H9 (cell line): ENCODE measurements at regions not wholly inside any gene's neighbourhood (a gene's known extent, or its start where the extent isn't known, plus 50 kb on each side); places are given as distances from the start of the nearest gene placed in this dataset.

Experiments used
- DNase-seq: peaks from one replicate; pipeline ENCODE4 v3.0.0-alpha.2; 2017
- H2AFZ ChIP-seq: one replicate; pipeline ENCODE4 v1.6.1; 2013; ENCODE audit warnings: mild to moderate bottlenecking, low read length, control low read depth, moderate library complexity
- H2AK5ac ChIP-seq: 2 replicates; pipeline ENCODE4 v1.6.1; 2013; ENCODE audit warnings: low read length, control low read depth, mixed read lengths; ENCODE audit not compliant: insufficient read length
- H2BK120ac ChIP-seq: one replicate; pipeline ENCODE4 v1.6.1; 2013; ENCODE audit warnings: low read depth, mild to moderate bottlenecking, low read length, control low read depth, inconsistent platforms; ENCODE audit not compliant: poor library complexity, severe bottlenecking
- H2BK12ac ChIP-seq: 2 replicates; pipeline ENCODE4 v1.6.1; 2013; ENCODE audit warnings: low read length, control low read depth, mixed read lengths, low read depth; ENCODE audit not compliant: insufficient read length
- H2BK15ac ChIP-seq: 2 replicates; pipeline ENCODE4 v1.6.1; 2013; ENCODE audit warnings: low read depth, low read length, control low read depth
- H2BK20ac ChIP-seq: one replicate; pipeline ENCODE4 v1.6.1; 2013; ENCODE audit warnings: low read depth, mild to moderate bottlenecking, low read length, control low read depth, inconsistent platforms; ENCODE audit not compliant: poor library complexity, severe bottlenecking
- H2BK5ac ChIP-seq: 2 replicates; pipeline ENCODE4 v1.6.1; 2013; ENCODE audit warnings: low read length, control low read depth, mixed read lengths; ENCODE audit not compliant: insufficient read length
- H3K14ac ChIP-seq: 2 replicates; pipeline ENCODE4 v1.6.1; 2013; ENCODE audit warnings: low read length, control low read depth; ENCODE audit not compliant: insufficient read depth
- H3K18ac ChIP-seq: 2 replicates; pipeline ENCODE4 v1.6.1; 2013; ENCODE audit warnings: low read depth, mild to moderate bottlenecking, mixed read lengths, low read length, control low read depth; ENCODE audit not compliant: insufficient read length
- H3K23ac ChIP-seq: 2 replicates; pipeline ENCODE4 v1.6.1; 2013; ENCODE audit warnings: low read length, control low read depth, mixed read lengths, low read depth; ENCODE audit not compliant: insufficient read length
- H3K23me2 ChIP-seq: 2 replicates; pipeline ENCODE4 v1.6.1; 2013; ENCODE audit warnings: low read depth, mild to moderate bottlenecking, mixed read lengths, low read length, control low read depth; ENCODE audit not compliant: insufficient read length, poor library complexity, severe bottlenecking
- H3K27ac ChIP-seq: 2 replicates; pipeline ENCODE4 v1.5.1; 2013; ENCODE audit warnings: low read length, control low read depth, mixed read lengths, low read depth; ENCODE audit not compliant: insufficient read length
- H3K27me3 ChIP-seq: 2 replicates; pipeline ENCODE4 v1.6.1; 2013; ENCODE audit warnings: low read length, control low read depth, inconsistent platforms; ENCODE audit not compliant: insufficient read depth
- H3K4ac ChIP-seq: 2 replicates; pipeline ENCODE4 v1.6.1; 2013; ENCODE audit warnings: low read depth, mild to moderate bottlenecking, control low read depth, inconsistent platforms, low read length, moderate library complexity
- H3K4me1 ChIP-seq: 2 replicates; pipeline ENCODE4 v1.6.1; 2013; ENCODE audit warnings: low read length, control low read depth, inconsistent platforms; ENCODE audit not compliant: insufficient read depth
- H3K4me2 ChIP-seq: 2 replicates; pipeline ENCODE4 v1.6.1; 2013; ENCODE audit warnings: low read length, control low read depth, mixed read lengths; ENCODE audit not compliant: insufficient read length, insufficient read depth
- H3K56ac ChIP-seq: 2 replicates; pipeline ENCODE4 v1.6.1; 2013; ENCODE audit warnings: low read depth, mild to moderate bottlenecking, mixed read lengths, low read length, control low read depth; ENCODE audit not compliant: insufficient read length
- H3K79me1 ChIP-seq: 2 replicates; pipeline ENCODE4 v1.6.1; 2013; ENCODE audit warnings: low read depth, mild to moderate bottlenecking, moderate library complexity, low read length, control low read depth, inconsistent platforms; ENCODE audit not compliant: insufficient read depth, poor library complexity, severe bottlenecking
- H3K79me2 ChIP-seq: 2 replicates; pipeline ENCODE4 v1.6.1; 2013; ENCODE audit warnings: low read length, control low read depth, inconsistent platforms; ENCODE audit not compliant: insufficient read depth
- H3K9ac ChIP-seq: 2 replicates; pipeline ENCODE4 v1.6.1; 2013; ENCODE audit warnings: low read length, control low read depth, mixed read lengths; ENCODE audit not compliant: insufficient read length; ENCODE audit errors: extremely low read depth
- H3K9me3 ChIP-seq: one replicate; pipeline ENCODE4 v1.6.1; 2013; ENCODE audit warnings: low read depth, low read length, inconsistent platforms; ENCODE audit not compliant: control insufficient read depth
- H3T11ph ChIP-seq: one replicate; pipeline ENCODE4 v1.6.1; 2013; ENCODE audit warnings: mild to moderate bottlenecking, low read length, control low read depth, inconsistent platforms
- H4K20me1 ChIP-seq: one replicate; pipeline ENCODE4 v1.6.1; 2013; ENCODE audit not compliant: control insufficient read depth, insufficient read length, insufficient read depth
- H4K5ac ChIP-seq: 2 replicates; pipeline ENCODE4 v1.6.1; 2013; ENCODE audit warnings: low read depth, mild to moderate bottlenecking, mixed read lengths, low read length, control low read depth; ENCODE audit not compliant: insufficient read length
- H4K8ac ChIP-seq: replicated peaks from 2 replicates; pipeline ENCODE4 v1.6.1; 2013; ENCODE audit warnings: low read length, control low read depth, mixed read lengths, low read depth; ENCODE audit not compliant: insufficient read length
- H4K91ac ChIP-seq: 2 replicates; pipeline ENCODE4 v1.6.1; 2013; ENCODE audit warnings: low read depth, mild to moderate bottlenecking, moderate library complexity, mixed read lengths, low read length, control low read depth; ENCODE audit not compliant: insufficient read length
- H3K27ac Mint-ChIP-seq, 3 experiments: 2 replicates in 2 of 3; 3 replicates in 1 of 3; pipeline ENCODE4 v1.8.0; 2020 to 2021; ENCODE audit warnings: mixed read lengths in 3 of 3, mild to moderate bottlenecking in 1 of 3, moderate library complexity in 1 of 3
- H3K27me3 Mint-ChIP-seq: 2 replicates; pipeline ENCODE4 v1.8.0; 2021; ENCODE audit warnings: low read depth, mild to moderate bottlenecking, moderate library complexity, mixed read lengths
- H3K36me3 Mint-ChIP-seq, 3 experiments: 2 replicates in 2 of 3; 3 replicates in 1 of 3; pipeline ENCODE4 v1.8.0; 2020 to 2021; ENCODE audit warnings: low read depth in 3 of 3, mixed read lengths in 3 of 3; ENCODE audit not compliant: insufficient read depth in 1 of 3
- H3K4me1 Mint-ChIP-seq, 2 experiments: 2 replicates each; pipeline ENCODE4 v1.8.0; 2020; ENCODE audit warnings: mixed read lengths in 2 of 2
- H3K4me3 Mint-ChIP-seq, 2 experiments: 2 replicates in 1 of 2; 3 replicates in 1 of 2; pipeline ENCODE4 v1.8.0; 2020 to 2021; ENCODE audit warnings: mild to moderate bottlenecking in 2 of 2, mixed read lengths in 2 of 2, moderate library complexity in 1 of 2
- H3K9me3 Mint-ChIP-seq, 2 experiments: 2 replicates in 1 of 2; 3 replicates in 1 of 2; pipeline ENCODE4 v1.8.0; 2020; ENCODE audit warnings: mild to moderate bottlenecking in 2 of 2, mixed read lengths in 2 of 2, moderate library complexity in 1 of 2
- WGBS: extraction: QIAGEN DNeasy Blood & Tissue Kit; methylation state at CpG from one replicate; pipeline ENCODE4 v1.1.7; 2013; ENCODE audit warnings: missing lambda C conversion rate, low lambda C conversion rate, mixed read lengths; ENCODE audit not compliant: insufficient read length; ENCODE audit errors: extremely low coverage; 5-methylcytosine and 5-hydroxymethylcytosine counted together
- TF ChIP-seq, protein P1 (sequence below): fragments of 200-600 bp; sonication (generic); conservative IDR thresholded peaks from 3 replicates; pipeline ENCODE4 v1.8.0; 2021; ENCODE audit warnings: antibody characterized with exemption, mild to moderate bottlenecking

DNA sequence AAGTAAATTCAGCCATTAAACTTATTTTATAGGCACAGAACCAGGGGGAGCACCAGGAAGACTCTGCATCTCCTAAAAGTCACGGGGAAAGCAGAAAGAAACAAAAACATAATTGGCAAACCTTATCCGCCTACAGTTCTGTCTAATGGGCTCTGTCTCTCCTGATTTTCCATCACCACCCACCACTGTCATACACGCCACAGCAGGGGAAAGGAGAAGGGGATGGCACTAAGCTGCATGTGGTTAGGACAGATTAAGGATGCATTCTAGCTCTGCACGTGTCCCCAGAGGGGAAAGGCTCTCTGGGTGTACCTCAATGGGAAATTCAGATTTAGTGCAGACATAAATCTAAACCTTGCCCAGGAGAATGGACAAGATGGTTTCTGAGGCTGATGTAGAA is 359.8 kb downstream of the TMEM114 start:
- H4K20me1 ChIP-seq = no peaks in the 10 kb centered on the region
- H3K27ac ChIP-seq = no peak overlapping the region
- no peak overlapping the region for H2BK120ac ChIP-seq
- no peak overlapping the region for H4K91ac ChIP-seq
- no peak for DNase-seq
- H3K4me1 Mint-ChIP-seq = peaks cover 27 to 36% of the 10 kb centered on the region in 2 experiments
- no peak overlapping the region for H4K8ac ChIP-seq
- no CpG with 5 or more reads among the region's 4 CpGs for WGBS
- H3K9me3 Mint-ChIP-seq = peaks cover 0 to 1% of the 10 kb centered on the region in 2 experiments; a peak in 1 of 5 replicates
- no peak overlapping the region for H3K4me3 Mint-ChIP-seq
- no peak overlapping the region for H2AFZ ChIP-seq
- H4K5ac ChIP-seq = no peak overlapping the region
- H3K27me3 Mint-ChIP-seq = no peaks in the 10 kb centered on the region
- no peaks in the 10 kb centered on the region for H3K79me1 ChIP-seq
- no peak overlapping the region for H3K23ac ChIP-seq
- no peak overlapping the region for H3T11ph ChIP-seq
- no peak overlapping the region for H2BK12ac ChIP-seq
- no peaks in the 10 kb centered on the region for H3K9me3 ChIP-seq
- H3K27ac Mint-ChIP-seq = no peak overlapping the region
- no peak overlapping the region for H2BK5ac ChIP-seq
- H2AK5ac ChIP-seq = no peak overlapping the region
- no peak overlapping the region for H2BK15ac ChIP-seq
- H3K56ac ChIP-seq = no peak overlapping the region
- no peaks in the 10 kb centered on the region for H3K27me3 ChIP-seq
- no peak overlapping the region for H3K4me2 ChIP-seq
- TF ChIP-seq, protein P1, sequence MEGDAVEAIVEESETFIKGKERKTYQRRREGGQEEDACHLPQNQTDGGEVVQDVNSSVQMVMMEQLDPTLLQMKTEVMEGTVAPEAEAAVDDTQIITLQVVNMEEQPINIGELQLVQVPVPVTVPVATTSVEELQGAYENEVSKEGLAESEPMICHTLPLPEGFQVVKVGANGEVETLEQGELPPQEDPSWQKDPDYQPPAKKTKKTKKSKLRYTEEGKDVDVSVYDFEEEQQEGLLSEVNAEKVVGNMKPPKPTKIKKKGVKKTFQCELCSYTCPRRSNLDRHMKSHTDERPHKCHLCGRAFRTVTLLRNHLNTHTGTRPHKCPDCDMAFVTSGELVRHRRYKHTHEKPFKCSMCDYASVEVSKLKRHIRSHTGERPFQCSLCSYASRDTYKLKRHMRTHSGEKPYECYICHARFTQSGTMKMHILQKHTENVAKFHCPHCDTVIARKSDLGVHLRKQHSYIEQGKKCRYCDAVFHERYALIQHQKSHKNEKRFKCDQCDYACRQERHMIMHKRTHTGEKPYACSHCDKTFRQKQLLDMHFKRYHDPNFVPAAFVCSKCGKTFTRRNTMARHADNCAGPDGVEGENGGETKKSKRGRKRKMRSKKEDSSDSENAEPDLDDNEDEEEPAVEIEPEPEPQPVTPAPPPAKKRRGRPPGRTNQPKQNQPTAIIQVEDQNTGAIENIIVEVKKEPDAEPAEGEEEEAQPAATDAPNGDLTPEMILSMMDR = no peak
- no peak overlapping the region for H3K9ac ChIP-seq
- no peaks in the 10 kb centered on the region for H3K36me3 Mint-ChIP-seq
- H3K23me2 ChIP-seq = no peaks in the 10 kb centered on the region
- H3K4ac ChIP-seq = no peak overlapping the region
- no peak overlapping the region for H2BK20ac ChIP-seq
- no peak overlapping the region for H3K18ac ChIP-seq
- H3K14ac ChIP-seq = no peak overlapping the region
- no peaks in the 10 kb centered on the region for H3K79me2 ChIP-seq
- peaks cover 13% of the 10 kb centered on the region for H3K4me1 ChIP-seq
